ENCODE measurements at regions not wholly inside any gene's neighbourhood (a gene's known extent, or its start where the extent isn't known, plus 50 kb on each side); places are given as distances from the start of the nearest gene placed in this dataset.

DNA sequence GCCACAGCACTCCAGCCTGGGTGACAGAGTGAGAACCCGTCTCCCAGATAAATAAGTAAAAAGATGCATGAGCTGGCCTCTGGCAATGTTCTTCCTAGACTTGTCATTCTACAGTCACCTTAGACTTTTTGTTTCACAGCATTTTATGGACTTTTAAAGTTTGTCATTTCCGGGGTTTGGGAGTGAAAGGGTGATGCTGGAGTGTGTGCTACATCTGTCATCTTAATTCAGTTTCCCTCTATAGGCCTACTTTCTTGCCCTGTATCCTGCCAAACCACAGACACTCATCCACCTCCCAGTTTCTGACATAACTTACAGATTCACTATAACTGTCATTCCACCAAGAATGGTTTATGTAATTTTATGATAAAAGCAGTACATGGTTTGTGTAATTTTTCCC, 166.7 kb upstream of the PARP11 start:
- BruUV-seq (replicated peaks), result no TSS peak
- Histone ChIP-seq H2AFZ (ENCODE audit: low read depth, low read length, poor library complexity, severe bottlenecking) (no peak overlapping the region), H3K27me3 (ENCODE audit: insufficient read depth, low read length) (peaks cover 59% of the 10 kb centered on the region), H3K36me3 (ENCODE audit: control insufficient read depth in 1 of 2, insufficient read depth in 2 of 2, low read length in 2 of 2) (no peaks in the 10 kb centered on the region), H3K9ac (ENCODE audit: low read length) (no peak overlapping the region), H3K27ac (ENCODE audit: low read depth, low read length) (no peak overlapping the region), H3K4me1 (ENCODE audit: control insufficient read depth in 1 of 2, insufficient read depth in 2 of 2, low read length in 2 of 2) (no peaks in the 10 kb centered on the region), H3K4me2 (ENCODE audit: low read length) (no peak overlapping the region), H3K4me3 (replicated peaks in 1 of 2; ENCODE audit: low read depth in 1 of 2, low read length in 2 of 2) (no peak overlapping the region), H3K79me2 (ENCODE audit: insufficient read depth, low read length) (no peaks in the 10 kb centered on the region), H4K20me1 (ENCODE audit: insufficient read depth) (no peaks in the 10 kb centered on the region), H3K9me2 (ENCODE audit: insufficient read depth) (no peaks in the 10 kb centered on the region), H3K9me3 (ENCODE audit: control insufficient read depth in 1 of 2, insufficient read depth in 1 of 2, low read depth in 1 of 2, low read length in 2 of 2) (no peaks in the 10 kb centered on the region)
- no peak for TF ChIP-seq ELF1 (IDR thresholded peaks at IDR 0.05; ENCODE audit: borderline replicate concordance, low read depth)
- TF ChIP-seq POLR2AphosphoS5 (IDR thresholded peaks at IDR 0.05; ENCODE audit: low read depth, low read length), result no peak
- TF ChIP-seq POLR2A (IDR thresholded peaks at IDR 0.05; ENCODE audit: borderline replicate concordance, extremely low read depth, insufficient read depth, insufficient read length), result no peak
- TF ChIP-seq ZFX (IDR thresholded peaks at IDR 0.05), result no peak
- no peak for TF ChIP-seq YY1 (IDR thresholded peaks at IDR 0.05; ENCODE audit: extremely low read depth, insufficient replicate concordance, low read depth, low read length)
- TF ChIP-seq, protein P1, sequence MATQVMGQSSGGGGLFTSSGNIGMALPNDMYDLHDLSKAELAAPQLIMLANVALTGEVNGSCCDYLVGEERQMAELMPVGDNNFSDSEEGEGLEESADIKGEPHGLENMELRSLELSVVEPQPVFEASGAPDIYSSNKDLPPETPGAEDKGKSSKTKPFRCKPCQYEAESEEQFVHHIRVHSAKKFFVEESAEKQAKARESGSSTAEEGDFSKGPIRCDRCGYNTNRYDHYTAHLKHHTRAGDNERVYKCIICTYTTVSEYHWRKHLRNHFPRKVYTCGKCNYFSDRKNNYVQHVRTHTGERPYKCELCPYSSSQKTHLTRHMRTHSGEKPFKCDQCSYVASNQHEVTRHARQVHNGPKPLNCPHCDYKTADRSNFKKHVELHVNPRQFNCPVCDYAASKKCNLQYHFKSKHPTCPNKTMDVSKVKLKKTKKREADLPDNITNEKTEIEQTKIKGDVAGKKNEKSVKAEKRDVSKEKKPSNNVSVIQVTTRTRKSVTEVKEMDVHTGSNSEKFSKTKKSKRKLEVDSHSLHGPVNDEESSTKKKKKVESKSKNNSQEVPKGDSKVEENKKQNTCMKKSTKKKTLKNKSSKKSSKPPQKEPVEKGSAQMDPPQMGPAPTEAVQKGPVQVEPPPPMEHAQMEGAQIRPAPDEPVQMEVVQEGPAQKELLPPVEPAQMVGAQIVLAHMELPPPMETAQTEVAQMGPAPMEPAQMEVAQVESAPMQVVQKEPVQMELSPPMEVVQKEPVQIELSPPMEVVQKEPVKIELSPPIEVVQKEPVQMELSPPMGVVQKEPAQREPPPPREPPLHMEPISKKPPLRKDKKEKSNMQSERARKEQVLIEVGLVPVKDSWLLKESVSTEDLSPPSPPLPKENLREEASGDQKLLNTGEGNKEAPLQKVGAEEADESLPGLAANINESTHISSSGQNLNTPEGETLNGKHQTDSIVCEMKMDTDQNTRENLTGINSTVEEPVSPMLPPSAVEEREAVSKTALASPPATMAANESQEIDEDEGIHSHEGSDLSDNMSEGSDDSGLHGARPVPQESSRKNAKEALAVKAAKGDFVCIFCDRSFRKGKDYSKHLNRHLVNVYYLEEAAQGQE (IDR thresholded peaks at IDR 0.05; ENCODE audit: low read depth), result no peak
- TF ChIP-seq ZNF274 (IDR thresholded peaks at IDR 0.05; ENCODE audit: low read depth, low read length), result no peak
- RAD21 ChIA-PET (ENCODE audit: low non-redundant PET in 1 of 2, low total read pairs in 2 of 2, uncharacterized antibody in 2 of 2, unreplicated experiment in 2 of 2), result no interaction called here
- DNase-seq (ENCODE audit: low read depth, low spot score) (no peak), ATAC-seq (no peak)
- intact Hi-C loops (cut with micrococcal nuclease), result loop anchor here (5.0 kb wide), 1 partner anchor 237 kb away; no protein-coding TSS in a partner anchor
- POLR2A ChIA-PET, result no interaction called here
- CTCF ChIA-PET, result interaction anchor here (1.1 to 2.3 kb wide), 2 partner anchors 29 to 155 kb away, joined by 3 to 36 read pairs; no protein-coding TSS in a partner anchor

Measured in HCT116 (cell line).